DMS53 treated with DMSO at 0.1 percent for 48 hours (cell line): ENCODE measurements at regions not wholly inside any gene's neighbourhood (a gene's known extent, or its start where the extent isn't known, plus 50 kb on each side); places are given as distances from the start of the nearest gene placed in this dataset.

Experiments
- DNase-seq: peaks from one replicate; lab custom pipeline; 2025; ENCODE audit not compliant: unreplicated experiment; lab: John Stamatoyannopoulos, UW

- DNase-seq, result no peak
These were observed 74.6 kb upstream of the NPAS1 start for GRCh38 chr19:46944918-46945628.

- no peak for DNase-seq
These were observed 73.7 kb upstream of the NPAS1 start for GRCh38 chr19:46945694-46946489.

GRCh38 chr19:46946611-46947238 is 72.9 kb upstream of the NPAS1 start:
- DNase-seq, result no peak

GRCh38 chr19:46947866-46948265 is 71.8 kb upstream of the NPAS1 start:
- no peak for DNase-seq

GRCh38 chr19:46950526-46951170 is 69.0 kb upstream of the NPAS1 start:
- DNase-seq, result no peak

- no peak for DNase-seq
These were observed 68.3 kb upstream of the NPAS1 start for GRCh38 chr19:46951171-46951986.

GRCh38 chr19:46952874-46953273 is 66.8 kb upstream of the NPAS1 start:
- no peak for DNase-seq

GRCh38 chr19:46953955-46954501 is 65.6 kb upstream of the NPAS1 start:
- no peak for DNase-seq

- no peak for DNase-seq
These were observed 65.1 kb upstream of the NPAS1 start for GRCh38 chr19:46954502-46954992.

- DNase-seq, result no peak
These were observed 64.4 kb upstream of the NPAS1 start for GRCh38 chr19:46954993-46955812.

- no peak for DNase-seq
These were observed 63.7 kb upstream of the NPAS1 start for GRCh38 chr19:46955813-46956371.

- DNase-seq, result no peak
These were observed 61.1 kb upstream of the NPAS1 start for GRCh38 chr19:46958532-46958931.

- DNase-seq, result no peak
These were observed 59.6 kb upstream of the NPAS1 start for GRCh38 chr19:46959894-46960556.

- DNase-seq, result no peak
These were observed 57.5 kb upstream of the NPAS1 start for GRCh38 chr19:46962030-46962570.

GRCh38 chr19:46963093-46963734 is 56.4 kb upstream of the NPAS1 start:
- DNase-seq, result no peak

GRCh38 chr19:46967578-46968032 is 52.0 kb upstream of the NPAS1 start:
- no peak for DNase-seq
